SK-N-SH (cell line): ENCODE measurements at regions not wholly inside any gene's neighbourhood (a gene's known extent, or its start where the extent isn't known, plus 50 kb on each side); places are given as distances from the start of the nearest gene placed in this dataset.

ENCODE experiments used
- CTCF ChIA-PET: fragments of 300-600, 350-600 bp; formaldehyde crosslinking; extraction: SDS; loops from one replicate; lab custom pipeline; 2021; lab: Yijun Ruan, JAX
- POLR2A ChIA-PET: fragments of 350-600 bp; sonication (Branson Sonifier 250); formaldehyde crosslinking; extraction: SDS; loops from one replicate; lab custom pipeline; 2020; ENCODE audit warnings: antibody characterized with exemption, inconsistent platforms; lab: Yijun Ruan, JAX
- DNase-seq: peaks from one replicate; pipeline ENCODE4 v3.0.0; 2012
- H2AFZ ChIP-seq: fragments of 200-600 bp; sonication (generic); 2 replicates; pipeline ENCODE4 v1.8.1; 2016; ENCODE audit warnings: antibody characterized with exemption, mild to moderate bottlenecking, low read depth
- H3F3A ChIP-seq: fragments of 200-600 bp; sonication (generic); replicated peaks from 2 replicates; pipeline ENCODE3; 2016; ENCODE audit warnings: antibody characterized with exemption, mild to moderate bottlenecking; ENCODE audit not compliant: insufficient read depth
- H3K27ac ChIP-seq, 2 experiments: fragments of 200-500 bp in 1 of 2; fragments of 200-600 bp in 1 of 2; sonication (Bioruptor generic) in 1 of 2; sonication (generic), shearing (Covaris generic) in 1 of 2; 2 replicates each; pipeline versions ENCODE4 v1.5.1 to v1.6.1; 2014 to 2016; ENCODE audit warnings: low read depth in 2 of 2, inconsistent platforms in 1 of 2, low read length in 1 of 2, mild to moderate bottlenecking in 1 of 2, mixed read lengths in 1 of 2
- H3K27me3 ChIP-seq: fragments of 200-600 bp; sonication (generic), shearing (Covaris generic); 2 replicates; pipeline ENCODE4 v1.6.1; 2016; ENCODE audit warnings: mixed run types; ENCODE audit not compliant: insufficient read depth
- H3K36me3 ChIP-seq, 2 experiments: fragments of 200-500 bp in 1 of 2; fragments of 200-600 bp in 1 of 2; sonication (Bioruptor generic) in 1 of 2; sonication (generic) in 1 of 2; replicated peaks in 1 of 2; 2 replicates each; pipeline versions ENCODE3 to v1.5.1; 2014 to 2016; ENCODE audit warnings: low read length in 1 of 2, mild to moderate bottlenecking in 1 of 2; ENCODE audit not compliant: insufficient read depth in 2 of 2, control insufficient read depth in 1 of 2
- H3K4me1 ChIP-seq, 2 experiments: fragments of 200-500 bp in 1 of 2; fragments of 200-600 bp in 1 of 2; sonication (Bioruptor generic) in 1 of 2; sonication (generic), shearing (Covaris generic) in 1 of 2; 2 replicates each; pipeline versions ENCODE4 v1.5.1 to v1.6.1; 2014 to 2016; ENCODE audit warnings: low read depth in 1 of 2, low read length in 1 of 2, mixed run types in 1 of 2; ENCODE audit not compliant: insufficient read depth in 2 of 2, control insufficient read depth in 1 of 2
- H3K4me2 ChIP-seq: fragments of 200-600 bp; sonication (generic), shearing (Covaris generic); 2 replicates; pipeline ENCODE4 v1.6.1; 2017; ENCODE audit warnings: mixed run types
- H3K4me3 ChIP-seq, 2 experiments: fragments of 200-500 bp in 1 of 2; fragments of 200-600 bp in 1 of 2; sonication (Bioruptor generic) in 1 of 2; sonication (generic), shearing (Covaris generic) in 1 of 2; 2 replicates each; pipeline versions ENCODE4 v1.5.1 to v1.8.1; 2014 to 2016; ENCODE audit warnings: low read depth in 2 of 2, inconsistent platforms in 1 of 2, low read length in 1 of 2, mild to moderate bottlenecking in 1 of 2, mixed read lengths in 1 of 2, moderate library complexity in 1 of 2
- H3K79me2 ChIP-seq: fragments of 200-600 bp; sonication (generic); 2 replicates; pipeline ENCODE4 v1.8.1; 2017; ENCODE audit warnings: mild to moderate bottlenecking; ENCODE audit not compliant: insufficient read depth
- H3K9ac ChIP-seq: fragments of 200-600 bp; sonication (generic); 2 replicates; pipeline ENCODE4 v1.6.1; 2017; ENCODE audit warnings: mixed run types
- H3K9me2 ChIP-seq: fragments of 200-600 bp; sonication (generic); 2 replicates; pipeline ENCODE4 v1.6.1; 2017; ENCODE audit warnings: mixed run types
- H3K9me3 ChIP-seq: fragments of 200-600 bp; sonication (generic); 2 replicates; pipeline ENCODE4 v1.6.1; 2017; ENCODE audit warnings: mixed run types, mild to moderate bottlenecking, moderate library complexity
- H4K20me1 ChIP-seq: fragments of 200-600 bp; sonication (generic); 2 replicates; pipeline ENCODE4 v1.6.1; 2017; ENCODE audit warnings: mild to moderate bottlenecking, mixed run types; ENCODE audit not compliant: insufficient read depth
- ELF1 ChIP-seq: IDR thresholded peaks from 2 replicates; pipeline ENCODE4 v1.4.0; 2012
- FOSL2 ChIP-seq: IDR thresholded peaks from 2 replicates; pipeline ENCODE4 v1.4.0; 2012; ENCODE audit warnings: low read depth, mild to moderate bottlenecking, moderate library complexity, borderline replicate concordance
- GABPA ChIP-seq: IDR thresholded peaks from 2 replicates; pipeline ENCODE4 v1.4.0; 2012; ENCODE audit warnings: low read depth, mild to moderate bottlenecking
- MAX ChIP-seq: IDR thresholded peaks from 2 replicates; pipeline ENCODE4 v1.4.0; 2012; ENCODE audit warnings: low read depth
- NFIC ChIP-seq: IDR thresholded peaks from 2 replicates; pipeline ENCODE4 v1.4.0; 2012; ENCODE audit warnings: borderline replicate concordance
- RCOR1 ChIP-seq: fragments of 150-350 bp; IDR thresholded peaks from 2 replicates; pipeline ENCODE4 v1.6.1; 2017; ENCODE audit warnings: antibody characterized with exemption, low read length
- SIN3A ChIP-seq: IDR thresholded peaks from 2 replicates; pipeline ENCODE4 v1.6.1; 2012; ENCODE audit warnings: low read depth, mild to moderate bottlenecking, low read length, moderate library complexity, borderline replicate concordance
- SMC3 ChIP-seq: IDR thresholded peaks from 2 replicates; pipeline ENCODE4 v1.6.1; 2012; ENCODE audit warnings: low read depth, low read length, improper control_type of control experiment
- TAF1 ChIP-seq: IDR thresholded peaks from 2 replicates; pipeline ENCODE4 v1.6.1; 2012; ENCODE audit warnings: low read depth, mild to moderate bottlenecking, low read length, moderate library complexity, borderline replicate concordance
- TEAD4 ChIP-seq: IDR thresholded peaks from 2 replicates; pipeline ENCODE4 v1.4.0; 2012; ENCODE audit warnings: mild to moderate bottlenecking, borderline replicate concordance; ENCODE audit not compliant: insufficient read depth
- USF2 ChIP-seq: fragments of 150-350 bp; IDR thresholded peaks from 2 replicates; pipeline ENCODE4 v1.6.1; 2017; ENCODE audit warnings: antibody characterized with exemption, low read length, low read depth, borderline replicate concordance
- WGBS: methylation state at CpG from one replicate; pipeline ENCODE4 v1.1.6; 2017; ENCODE audit warnings: low lambda C conversion rate; 5-methylcytosine and 5-hydroxymethylcytosine counted together
- TF ChIP-seq, protein P1 (sequence below): IDR thresholded peaks from 2 replicates; pipeline ENCODE4 v1.4.0; 2012; ENCODE audit warnings: low read depth, borderline replicate concordance
- TF ChIP-seq, protein P2 (sequence below): fragments of 150-350 bp; IDR thresholded peaks from 2 replicates; pipeline ENCODE4 v1.6.1; 2016; ENCODE audit warnings: mild to moderate bottlenecking, low read depth, low read length
- TF ChIP-seq, protein P3 (sequence below): IDR thresholded peaks from 2 replicates; pipeline ENCODE4; 2012
- TF ChIP-seq, protein P4 (sequence below): IDR thresholded peaks from 2 replicates; pipeline ENCODE4 v1.4.0; 2012; ENCODE audit warnings: low read depth, borderline replicate concordance

GRCh38 chr9:95689669-95690068 lies 172.9 kb upstream of the PTCH1 start:
- Histone ChIP-seq H3K4me1 (peaks cover 0 to 3% of the 10 kb centered on the region in 2 experiments; a peak in 1 of 4 replicates), H3K27ac (no peak overlapping the region), H4K20me1 (no peaks in the 10 kb centered on the region), H3K27me3 (no peaks in the 10 kb centered on the region), H3K9ac (no peak overlapping the region), H3K4me2 (no peak overlapping the region), H3F3A (no peaks in the 10 kb centered on the region), H3K79me2 (no peaks in the 10 kb centered on the region), H3K9me2 (no peaks in the 10 kb centered on the region), H2AFZ (no peak overlapping the region), H3K9me3 (no peaks in the 10 kb centered on the region), H3K36me3 (no peaks in the 10 kb centered on the region)
- 27% methylated on average over 2 of the region's 2 CpGs for WGBS
- DNase-seq, result no peak
- ChIA-PET CTCF (interaction anchor here (1.4 to 1.6 kb wide), 2 partner anchors 12 to 37 kb away, joined by 3 to 4 read pairs; no protein-coding TSS in a partner anchor), POLR2A (no interaction called here)
- TF ChIP-seq RCOR1 (no peak), SIN3A (no peak), NFIC (no peak), TAF1 (no peak), GABPA (no peak), TEAD4 (no peak), SMC3 (no peak), FOSL2 (no peak), ELF1 (no peak), USF2 (no peak), MAX (no peak)
- TF ChIP-seq, protein P1, sequence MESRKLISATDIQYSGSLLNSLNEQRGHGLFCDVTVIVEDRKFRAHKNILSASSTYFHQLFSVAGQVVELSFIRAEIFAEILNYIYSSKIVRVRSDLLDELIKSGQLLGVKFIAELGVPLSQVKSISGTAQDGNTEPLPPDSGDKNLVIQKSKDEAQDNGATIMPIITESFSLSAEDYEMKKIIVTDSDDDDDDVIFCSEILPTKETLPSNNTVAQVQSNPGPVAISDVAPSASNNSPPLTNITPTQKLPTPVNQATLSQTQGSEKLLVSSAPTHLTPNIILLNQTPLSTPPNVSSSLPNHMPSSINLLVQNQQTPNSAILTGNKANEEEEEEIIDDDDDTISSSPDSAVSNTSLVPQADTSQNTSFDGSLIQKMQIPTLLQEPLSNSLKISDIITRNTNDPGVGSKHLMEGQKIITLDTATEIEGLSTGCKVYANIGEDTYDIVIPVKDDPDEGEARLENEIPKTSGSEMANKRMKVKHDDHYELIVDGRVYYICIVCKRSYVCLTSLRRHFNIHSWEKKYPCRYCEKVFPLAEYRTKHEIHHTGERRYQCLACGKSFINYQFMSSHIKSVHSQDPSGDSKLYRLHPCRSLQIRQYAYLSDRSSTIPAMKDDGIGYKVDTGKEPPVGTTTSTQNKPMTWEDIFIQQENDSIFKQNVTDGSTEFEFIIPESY, result no peak
- TF ChIP-seq, protein P2, sequence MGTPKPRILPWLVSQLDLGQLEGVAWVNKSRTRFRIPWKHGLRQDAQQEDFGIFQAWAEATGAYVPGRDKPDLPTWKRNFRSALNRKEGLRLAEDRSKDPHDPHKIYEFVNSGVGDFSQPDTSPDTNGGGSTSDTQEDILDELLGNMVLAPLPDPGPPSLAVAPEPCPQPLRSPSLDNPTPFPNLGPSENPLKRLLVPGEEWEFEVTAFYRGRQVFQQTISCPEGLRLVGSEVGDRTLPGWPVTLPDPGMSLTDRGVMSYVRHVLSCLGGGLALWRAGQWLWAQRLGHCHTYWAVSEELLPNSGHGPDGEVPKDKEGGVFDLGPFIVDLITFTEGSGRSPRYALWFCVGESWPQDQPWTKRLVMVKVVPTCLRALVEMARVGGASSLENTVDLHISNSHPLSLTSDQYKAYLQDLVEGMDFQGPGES, result no peak
- TF ChIP-seq, protein P3, sequence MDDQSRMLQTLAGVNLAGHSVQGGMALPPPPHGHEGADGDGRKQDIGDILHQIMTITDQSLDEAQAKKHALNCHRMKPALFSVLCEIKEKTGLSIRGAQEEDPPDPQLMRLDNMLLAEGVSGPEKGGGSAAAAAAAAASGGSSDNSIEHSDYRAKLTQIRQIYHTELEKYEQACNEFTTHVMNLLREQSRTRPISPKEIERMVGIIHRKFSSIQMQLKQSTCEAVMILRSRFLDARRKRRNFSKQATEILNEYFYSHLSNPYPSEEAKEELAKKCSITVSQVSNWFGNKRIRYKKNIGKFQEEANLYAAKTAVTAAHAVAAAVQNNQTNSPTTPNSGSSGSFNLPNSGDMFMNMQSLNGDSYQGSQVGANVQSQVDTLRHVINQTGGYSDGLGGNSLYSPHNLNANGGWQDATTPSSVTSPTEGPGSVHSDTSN, result no peak
- TF ChIP-seq, protein P4, sequence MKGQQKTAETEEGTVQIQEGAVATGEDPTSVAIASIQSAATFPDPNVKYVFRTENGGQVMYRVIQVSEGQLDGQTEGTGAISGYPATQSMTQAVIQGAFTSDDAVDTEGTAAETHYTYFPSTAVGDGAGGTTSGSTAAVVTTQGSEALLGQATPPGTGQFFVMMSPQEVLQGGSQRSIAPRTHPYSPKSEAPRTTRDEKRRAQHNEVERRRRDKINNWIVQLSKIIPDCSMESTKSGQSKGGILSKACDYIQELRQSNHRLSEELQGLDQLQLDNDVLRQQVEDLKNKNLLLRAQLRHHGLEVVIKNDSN, result no peak
- TF ChIP-seq, all 33 proteins: peak for 0
- H3K4me3 ChIP-seq, result no peak overlapping the region
